K562 (cell line): ENCODE measurements at regions not wholly inside any gene's neighbourhood (a gene's known extent, or its start where the extent isn't known, plus 50 kb on each side); places are given as distances from the start of the nearest gene placed in this dataset.

Experiments used
- ATAC-seq: fragments of 200-7000 bp; cut with Tn5 transposase; 3 replicates; pipeline ENCODE4 v1.9.1; 2020; ENCODE audit warnings: moderate library complexity
- BruUV-seq: library from RNA; stranded (reverse); fragments of 400-500 nt; replicated peaks from 2 replicates; lab custom pipeline; 2021; lab: Mats Ljungman, UMichigan
- CTCF ChIA-PET: fragments of 300-600 bp; formaldehyde crosslinking; extraction: SDS; loops from one replicate; lab custom pipeline; 2021; ENCODE audit warnings: low intra/inter-chr PET ratio; lab: Yijun Ruan, JAX
- POLR2A ChIA-PET: fragments of 300-600, 350-650 bp; sonication (Branson Sonifier 250); formaldehyde crosslinking; extraction: SDS; loops from one replicate; lab custom pipeline; 2021; ENCODE audit warnings: antibody characterized with exemption, inconsistent platforms; lab: Yijun Ruan, JAX
- DNase-seq, 4 experiments: peaks; one replicate each; pipeline versions ENCODE4 v3.0.0 to v3.0.0-alpha.2; 2011 to 2018; ENCODE audit warnings: low spot score in 3 of 4, mixed read lengths in 3 of 4; ENCODE audit errors: extremely low read depth in 1 of 4
- FAIRE-seq: peaks from 2 replicates; lab custom pipeline; 2011; peaks lifted over from hg19 to GRCh38; lab: Jason Lieb, UNC
- H2AFZ ChIP-seq: 2 replicates; pipeline ENCODE4 v1.6.0; 2011; ENCODE audit warnings: low read depth, low read length, control low read depth, inconsistent platforms
- H3K27ac ChIP-seq: fragments of 200-600 bp; 3 replicates; pipeline ENCODE4 v1.8.0; 2011; ENCODE audit warnings: low read depth, mild to moderate bottlenecking, control low read depth, inconsistent platforms, low read length, moderate library complexity, mixed read lengths; ENCODE audit errors: extremely low read depth
- H3K27me3 ChIP-seq, 2 experiments: fragments of 300-600 bp in 1 of 2; 2 replicates in 1 of 2; 3 replicates in 1 of 2; pipeline versions ENCODE4 v1.6.0 to v1.8.0; 2011; ENCODE audit warnings: inconsistent platforms in 2 of 2, low read length in 2 of 2, mild to moderate bottlenecking in 1 of 2, mixed read lengths in 1 of 2, moderate library complexity in 1 of 2; ENCODE audit not compliant: control insufficient read depth in 2 of 2, insufficient read depth in 2 of 2
- H3K36me3 ChIP-seq: fragments of 300-600 bp; 3 replicates; pipeline ENCODE4 v1.8.0; 2011; ENCODE audit warnings: mild to moderate bottlenecking, low read length, inconsistent platforms; ENCODE audit not compliant: control insufficient read depth, insufficient read depth
- H3K4me1 ChIP-seq, 2 experiments: fragments of 200-600 bp in 1 of 2; replicated peaks in 1 of 2; 2 replicates in 1 of 2; 3 replicates in 1 of 2; pipeline versions ENCODE4 v1.5.1 to v1.8.0; 2011; ENCODE audit warnings: inconsistent platforms in 2 of 2, low read length in 2 of 2, mild to moderate bottlenecking in 1 of 2, mixed read lengths in 1 of 2, moderate library complexity in 1 of 2; ENCODE audit not compliant: control insufficient read depth in 2 of 2, insufficient read depth in 2 of 2
- H3K4me2 ChIP-seq: 2 replicates; pipeline ENCODE4 v1.6.1; 2011; ENCODE audit warnings: low read length, control low read depth, inconsistent platforms, mixed read lengths; ENCODE audit not compliant: insufficient read depth
- H3K4me3 ChIP-seq: fragments of 200-600 bp; sonication (generic), shearing (Covaris generic); 2 replicates; pipeline ENCODE4 v1.5.1; 2016; ENCODE audit warnings: control low read depth, inconsistent platforms
- H3K79me2 ChIP-seq: fragments of 200-600 bp; 3 replicates; pipeline ENCODE4 v1.8.0; 2011; ENCODE audit warnings: low read length, inconsistent platforms; ENCODE audit not compliant: control insufficient read depth, insufficient read depth
- H3K9ac ChIP-seq, 2 experiments: 2 replicates each; pipeline versions ENCODE4 v1.6.0 to v1.6.1; 2011; ENCODE audit warnings: low read depth in 2 of 2, low read length in 2 of 2, control low read depth in 1 of 2, inconsistent platforms in 1 of 2, mild to moderate bottlenecking in 1 of 2, mixed read lengths in 1 of 2; ENCODE audit not compliant: insufficient read depth in 1 of 2
- H3K9me1 ChIP-seq: one replicate; pipeline ENCODE4 v1.6.0; 2011; ENCODE audit warnings: inconsistent platforms, mild to moderate bottlenecking, low read length, moderate library complexity; ENCODE audit not compliant: control insufficient read depth, insufficient read depth
- H3K9me3 ChIP-seq: replicated peaks from 2 replicates; pipeline ENCODE4 v1.5.1; 2011; ENCODE audit warnings: low read depth, low read length, inconsistent platforms; ENCODE audit not compliant: control insufficient read depth, insufficient read depth
- H4K20me1 ChIP-seq: replicated peaks from 2 replicates; pipeline ENCODE4 v1.6.1; 2011; ENCODE audit warnings: low read length, inconsistent platforms, mixed read lengths; ENCODE audit not compliant: control insufficient read depth, insufficient read depth
- BCL6 ChIP-seq: fragments of 250-450 bp; sonication (Bioruptor Pico); IDR thresholded peaks from 2 replicates; pipeline ENCODE4 v1.4.0; 2020
- CSDE1 ChIP-seq, 2 experiments: fragments of 450-650 bp; IDR thresholded peaks; 2 replicates each; pipeline ENCODE4 v1.6.1; 2016; ENCODE audit warnings: mild to moderate bottlenecking in 1 of 2
- FOS ChIP-seq: IDR thresholded peaks from 3 replicates; pipeline ENCODE4 v1.6.1; 2011; ENCODE audit not compliant: insufficient read length; ENCODE audit errors: extremely low read depth
- KDM1A ChIP-seq, 2 experiments: fragments of 450-650 bp; IDR thresholded peaks; 2 replicates each; pipeline ENCODE4 v1.6.1; 2016; ENCODE audit warnings: mild to moderate bottlenecking in 2 of 2
- MAX ChIP-seq: sonication (generic); formaldehyde crosslinking; IDR thresholded peaks from 2 replicates; pipeline ENCODE4 v1.9.0; 2022; ENCODE audit warnings: mild to moderate bottlenecking, missing genetic modification reagents
- MNT ChIP-seq, 2 experiments: fragments of 450-650 bp; conservative IDR thresholded peaks; 2 replicates each; pipeline ENCODE4 v1.6.1; 2017; ENCODE audit warnings: mild to moderate bottlenecking in 2 of 2, moderate library complexity in 2 of 2
- NFYB ChIP-seq: IDR thresholded peaks from 2 replicates; pipeline ENCODE4 v1.6.1; 2011; ENCODE audit warnings: mild to moderate bottlenecking, moderate library complexity; ENCODE audit not compliant: insufficient read length; ENCODE audit errors: extremely low read depth
- RAD51 ChIP-seq: fragments of 450-650 bp; IDR thresholded peaks from 2 replicates; pipeline ENCODE4 v1.7.1; 2016; ENCODE audit warnings: low read depth, mild to moderate bottlenecking, borderline replicate concordance
- RBM25 ChIP-seq: fragments of 200-400 bp; formaldehyde crosslinking; IDR thresholded peaks from 2 replicates; pipeline ENCODE4 v1.6.1; 2018; ENCODE audit warnings: low read length, low read depth, moderate library complexity; ENCODE audit not compliant: severe bottlenecking
- SETDB1 ChIP-seq: IDR thresholded peaks from one replicate; pipeline ENCODE4 v1.6.1; 2012; ENCODE audit warnings: low read length, control low read depth, inconsistent platforms
- STAG1 ChIP-seq: sonication (generic); formaldehyde crosslinking; IDR thresholded peaks from 2 replicates; pipeline ENCODE4 v1.5.0; 2020; ENCODE audit warnings: missing genetic modification reagents, borderline replicate concordance
- USF2 ChIP-seq: sonication (generic); formaldehyde crosslinking; IDR thresholded peaks from 2 replicates; pipeline ENCODE4 v1.5.0; 2020; ENCODE audit warnings: missing genetic modification reagents
- YY1 ChIP-seq, 3 experiments: IDR thresholded peaks; 2 replicates each; pipeline ENCODE4 v1.6.1; 2011; ENCODE audit warnings: low read length in 2 of 3, mild to moderate bottlenecking in 2 of 3, moderate library complexity in 2 of 3, borderline replicate concordance in 1 of 3, control low read depth in 1 of 3, low read depth in 1 of 3; ENCODE audit not compliant: insufficient read depth in 3 of 3, insufficient replicate concordance in 2 of 3, control insufficient read depth in 1 of 3, insufficient read length in 1 of 3; ENCODE audit errors: extremely low read depth in 1 of 3
- ZNF639 ChIP-seq, 2 experiments: fragments of 200-800 bp in 1 of 2; sonication (Bioruptor generic) in 1 of 2; sonication (generic) in 1 of 2; formaldehyde crosslinking in 1 of 2; IDR thresholded peaks in 1 of 2; conservative IDR thresholded peaks in 1 of 2; 2 replicates each; pipeline versions ENCODE4 v1.5.0 to v1.6.1; 2016 to 2020; ENCODE audit warnings: missing compliant biosample characterization in 1 of 2, missing genetic modification characterization in 1 of 2, missing genetic modification reagents in 1 of 2
- WGBS: fragments of 100-300 bp; shearing (Covaris generic); methylation state at CpG from one replicate; pipeline ENCODE4 v1.1.6; 2016; ENCODE audit warnings: low coverage, mixed read lengths; ENCODE audit not compliant: insufficient coverage; ENCODE audit errors: missing lambda C conversion rate; 5-methylcytosine and 5-hydroxymethylcytosine counted together
- in situ Hi-C: fragments of 300-500 bp; cut with MboI; formaldehyde crosslinking; loops from 4 replicates; pipeline ENCODE4 v1.15.0; 2018; ENCODE audit warnings: inconsistent platforms, mixed read lengths
- intact Hi-C: fragments of 100-400 bp; cut with micrococcal nuclease; formaldehyde crosslinking; loops from 2 replicates; pipeline ENCODE4 v1.14.2; 2022

GRCh38 chr16:8391257-8391656 lies 199.1 kb downstream of the TMEM114 start (continued):
- TF ChIP-seq ZNF639 (CRISPR knock-in tag; conservative IDR thresholded peaks at IDR 0.05 in 1 of 2, IDR thresholded peaks at IDR 0.05 in 1 of 2) (no peak), BCL6 (no peak), STAG1 (CRISPR knock-in tag) (no peak), CSDE1 (IDR thresholded peaks at IDR 0.05) (no peak), SETDB1 (no peak), KDM1A (IDR thresholded peaks at IDR 0.05) (no peak), YY1 (IDR thresholded peaks at IDR 0.05; ENCODE audit: borderline replicate concordance in 1 of 3, control insufficient read depth in 1 of 3, extremely low read depth in 1 of 3, insufficient read depth in 3 of 3, insufficient read length in 1 of 3, insufficient replicate concordance in 2 of 3, low read depth in 1 of 3, low read length in 2 of 3) (no peak)
- TF ChIP-seq, all 486 proteins: peak for 0

- POLR2A ChIA-PET = no interaction called here
- in situ Hi-C loops = no loop called here
- BruUV-seq = no TSS peak
- CTCF ChIA-PET = no interaction called here
- no peak overlapping the region for H2AFZ ChIP-seq
- FAIRE-seq (no peak), DNase-seq (peak in 2 of 4 experiments; percentile 12 to 13)
- H3K9me1 ChIP-seq = no peaks in the 10 kb centered on the region
- no peaks in the 10 kb centered on the region for H3K9me3 ChIP-seq
- H3K27ac ChIP-seq = no peak overlapping the region
- no peak overlapping the region for H3K9ac ChIP-seq
- peak; percentile 8 for TF ChIP-seq RBM25
- TF ChIP-seq MAX (CRISPR knock-in tag) = no peak
- peak; percentile 65 for TF ChIP-seq USF2
- TF ChIP-seq RAD51 = 0 out of 2 replicates have a peak, but pooled peaks have one; percentile 43
- peak; percentile 72 for TF ChIP-seq NFYB
- peak; percentile 24 for TF ChIP-seq FOS
- TF ChIP-seq MNT (conservative IDR thresholded peaks at IDR 0.05) = no peak
- TF ChIP-seq, all 486 proteins: peak for 5
- 0% methylated on average over 3 of the region's 3 CpGs for WGBS
- Histone ChIP-seq H3K4me1 (no peaks in the 10 kb centered on the region), H3K36me3 (no peaks in the 10 kb centered on the region), H3K4me2 (no peak overlapping the region), H3K4me3 (no peak overlapping the region), H3K79me2 (no peaks in the 10 kb centered on the region), H3K27me3 (peaks cover 0 to 4% of the 10 kb centered on the region in 2 experiments; a peak in 1 of 5 replicates), H4K20me1 (no peaks in the 10 kb centered on the region)
- ATAC-seq = no peak
- intact Hi-C loops = no loop called here
These were observed 201.6 kb downstream of the TMEM114 start for GRCh38 chr16:8388684-8389083.
